Endodermal cell (in vitro differentiated cells): ENCODE measurements at regions not wholly inside any gene's neighbourhood (a gene's known extent, or its start where the extent isn't known, plus 50 kb on each side); places are given as distances from the start of the nearest gene placed in this dataset.
"Not testable (repeated sequence)": the region's sequence is repeated elsewhere in the genome, so short reads cannot be mapped to it uniquely, and the experiment has no call there.

Source experiments
- DNase-seq: peaks from one replicate; pipeline ENCODE4 v3.0.0-alpha.2; 2017
- H3K27ac ChIP-seq: 2 replicates; pipeline ENCODE4 v1.5.1; 2013; ENCODE audit warnings: mild to moderate bottlenecking, low read depth, low read length, moderate library complexity
- H3K27me3 ChIP-seq: 2 replicates; pipeline ENCODE4 v1.6.1; 2013; ENCODE audit warnings: mild to moderate bottlenecking, low read length, moderate library complexity; ENCODE audit not compliant: insufficient read depth, control insufficient read depth, poor library complexity, severe bottlenecking
- H3K36me3 ChIP-seq: 2 replicates; pipeline ENCODE4 v1.7.0; 2013; ENCODE audit warnings: mild to moderate bottlenecking, low read length, moderate library complexity; ENCODE audit not compliant: control insufficient read depth, insufficient read depth
- H3K4me1 ChIP-seq: one replicate; pipeline ENCODE4 v1.7.0; 2013; ENCODE audit warnings: low read length; ENCODE audit not compliant: control insufficient read depth, insufficient read depth
- H3K4me3 ChIP-seq: 2 replicates; pipeline ENCODE4 v1.5.1; 2013; ENCODE audit warnings: mild to moderate bottlenecking, low read length, moderate library complexity
- H3K9ac ChIP-seq: 2 replicates; pipeline ENCODE4 v1.6.1; 2013; ENCODE audit warnings: mild to moderate bottlenecking, low read length, moderate library complexity; ENCODE audit not compliant: poor library complexity, severe bottlenecking; ENCODE audit errors: extremely low read depth
- H3K9me3 ChIP-seq: 2 replicates; pipeline ENCODE4 v1.6.1; 2013; ENCODE audit warnings: mild to moderate bottlenecking, low read length, moderate library complexity; ENCODE audit not compliant: control insufficient read depth
- H3K27ac Mint-ChIP-seq: 2 replicates; pipeline ENCODE4 v1.8.0; 2020; ENCODE audit warnings: mixed read lengths
- H3K27me3 Mint-ChIP-seq: 2 replicates; pipeline ENCODE4 v1.8.0; 2021; ENCODE audit warnings: mild to moderate bottlenecking, mixed read lengths; ENCODE audit not compliant: insufficient read depth
- H3K36me3 Mint-ChIP-seq: 2 replicates; pipeline ENCODE4 v1.8.0; 2020; ENCODE audit warnings: low read depth, mixed read lengths
- H3K4me1 Mint-ChIP-seq: 2 replicates; pipeline ENCODE4 v1.8.0; 2020; ENCODE audit warnings: mixed read lengths
- H3K4me3 Mint-ChIP-seq: 2 replicates; pipeline ENCODE4 v1.8.0; 2020; ENCODE audit warnings: mild to moderate bottlenecking, moderate library complexity, mixed read lengths
- H3K9me3 Mint-ChIP-seq: 2 replicates; pipeline ENCODE4 v1.8.0; 2020; ENCODE audit warnings: mild to moderate bottlenecking, mixed read lengths
- WGBS, 2 experiments: methylation state at CpG; one replicate each; pipeline versions ENCODE4 v1.1.5 to v1.1.7; 2013; ENCODE audit warnings: missing lambda C conversion rate in 2 of 2, mixed read lengths in 1 of 2; ENCODE audit not compliant: insufficient coverage in 1 of 2, insufficient read length in 1 of 2; 5-methylcytosine and 5-hydroxymethylcytosine counted together
- TF ChIP-seq, protein P1 (sequence below): fragments of 200-600 bp; sonication (generic); conservative IDR thresholded peaks from 2 replicates; pipeline ENCODE4 v1.5.0; 2021; ENCODE audit warnings: antibody characterized with exemption, mild to moderate bottlenecking

GRCh38 chr4:131470360-131470759 lies 1678.7 kb upstream of the PCDH10 start:
- H3K36me3 Mint-ChIP-seq: no peaks in the 10 kb centered on the region
- TF ChIP-seq, protein P1, sequence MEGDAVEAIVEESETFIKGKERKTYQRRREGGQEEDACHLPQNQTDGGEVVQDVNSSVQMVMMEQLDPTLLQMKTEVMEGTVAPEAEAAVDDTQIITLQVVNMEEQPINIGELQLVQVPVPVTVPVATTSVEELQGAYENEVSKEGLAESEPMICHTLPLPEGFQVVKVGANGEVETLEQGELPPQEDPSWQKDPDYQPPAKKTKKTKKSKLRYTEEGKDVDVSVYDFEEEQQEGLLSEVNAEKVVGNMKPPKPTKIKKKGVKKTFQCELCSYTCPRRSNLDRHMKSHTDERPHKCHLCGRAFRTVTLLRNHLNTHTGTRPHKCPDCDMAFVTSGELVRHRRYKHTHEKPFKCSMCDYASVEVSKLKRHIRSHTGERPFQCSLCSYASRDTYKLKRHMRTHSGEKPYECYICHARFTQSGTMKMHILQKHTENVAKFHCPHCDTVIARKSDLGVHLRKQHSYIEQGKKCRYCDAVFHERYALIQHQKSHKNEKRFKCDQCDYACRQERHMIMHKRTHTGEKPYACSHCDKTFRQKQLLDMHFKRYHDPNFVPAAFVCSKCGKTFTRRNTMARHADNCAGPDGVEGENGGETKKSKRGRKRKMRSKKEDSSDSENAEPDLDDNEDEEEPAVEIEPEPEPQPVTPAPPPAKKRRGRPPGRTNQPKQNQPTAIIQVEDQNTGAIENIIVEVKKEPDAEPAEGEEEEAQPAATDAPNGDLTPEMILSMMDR: no peak

GRCh38 chr4:131488772-131489171 lies 1660.3 kb upstream of the PCDH10 start:
- Mint-ChIP-seq H3K9me3 (no peaks in the 10 kb centered on the region), H3K4me3 (no peak overlapping the region), H3K27ac (no peak overlapping the region), H3K27me3 (no peaks in the 10 kb centered on the region), H3K36me3 (no peaks in the 10 kb centered on the region), H3K4me1 (no peaks in the 10 kb centered on the region)
- 90 to 100% methylated on average over 1 to 2 of the region's 2 CpGs for WGBS, 2 experiments
- Histone ChIP-seq H3K9ac (no peak overlapping the region), H3K36me3 (no peaks in the 10 kb centered on the region), H3K9me3 (peaks cover 2% of the 10 kb centered on the region), H3K4me1 (no peaks in the 10 kb centered on the region), H3K4me3 (no peak overlapping the region), H3K27ac (no peak overlapping the region), H3K27me3 (no peaks in the 10 kb centered on the region)
- TF ChIP-seq, protein P1: no peak
- no peak for DNase-seq

More at GRCh38 chr4:131470360-131470759, 1678.7 kb upstream of the PCDH10 start:
- peaks cover 15% of the 10 kb centered on the region for H3K9me3 Mint-ChIP-seq
- no peak overlapping the region for H3K4me3 Mint-ChIP-seq
- H3K4me1 Mint-ChIP-seq: no peaks in the 10 kb centered on the region
- Histone ChIP-seq H3K9me3 (peaks cover 4% of the 10 kb centered on the region), H3K36me3 (no peaks in the 10 kb centered on the region), H3K9ac (no peak overlapping the region), H3K4me3 (no peak overlapping the region), H3K27me3 (no peaks in the 10 kb centered on the region), H3K27ac (no peak overlapping the region), H3K4me1 (no peaks in the 10 kb centered on the region)
- DNase-seq: no peak
- no peak overlapping the region for H3K27ac Mint-ChIP-seq
- no peaks in the 10 kb centered on the region for H3K27me3 Mint-ChIP-seq

GRCh38 chr4:131496211-131496610 lies 1652.9 kb upstream of the PCDH10 start:
- H3K27me3 ChIP-seq, H3K4me1 ChIP-seq, H3K4me3 ChIP-seq, H3K27ac Mint-ChIP-seq, H3K27ac ChIP-seq, H3K36me3 ChIP-seq, H3K4me1 Mint-ChIP-seq, H3K9ac ChIP-seq, H3K36me3 Mint-ChIP-seq, H3K4me3 Mint-ChIP-seq, H3K27me3 Mint-ChIP-seq: not testable (repeated sequence)
- peaks cover 22% of the 10 kb centered on the region for H3K9me3 ChIP-seq
- WGBS, 2 experiments: 84 to 90% methylated on average over 5 of the region's 5 CpGs
- DNase-seq: peak; percentile 44
- H3K9me3 Mint-ChIP-seq: peaks cover 23% of the 10 kb centered on the region

DNA sequence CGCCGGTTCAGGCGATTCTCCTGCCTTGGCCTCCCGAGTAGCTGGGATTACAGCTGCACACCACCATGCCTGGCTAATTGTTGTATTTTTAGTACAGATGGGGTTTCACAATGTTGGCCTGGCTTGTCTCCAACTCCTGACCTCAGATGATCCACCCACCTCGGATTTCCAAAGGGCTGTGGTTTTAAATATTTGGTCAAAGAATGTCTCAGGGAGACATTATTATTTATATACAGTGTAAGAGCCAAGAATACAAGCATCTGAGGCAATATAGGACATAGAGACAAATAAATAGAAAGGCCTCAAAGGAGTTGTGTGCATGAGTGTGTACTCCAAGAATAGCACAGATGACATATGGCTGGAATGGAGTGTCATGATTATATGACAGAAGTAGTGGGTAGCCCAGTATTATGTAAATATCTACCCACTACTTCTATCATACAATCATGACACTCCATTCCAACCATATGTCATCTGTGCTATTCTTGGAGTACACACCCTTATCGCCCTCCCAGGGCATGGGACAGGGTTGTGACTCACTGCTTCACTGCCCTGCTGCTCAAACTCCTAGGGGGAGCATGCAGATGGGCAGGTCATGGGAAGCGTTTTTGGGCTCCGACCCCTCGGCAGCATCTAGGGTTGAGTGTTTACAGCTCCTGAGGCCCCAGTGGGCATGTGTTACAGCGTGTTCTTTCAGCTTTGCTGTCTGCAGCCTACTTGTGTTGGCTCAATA lies 1649.8 kb upstream of the PCDH10 start:
- Mint-ChIP-seq H3K9me3 (peaks cover 22% of the 10 kb centered on the region), H3K4me3 (no peak overlapping the region), H3K27ac (no peak overlapping the region), H3K36me3 (peaks cover 7% of the 10 kb centered on the region), H3K27me3 (no peaks in the 10 kb centered on the region), H3K4me1 (no peaks in the 10 kb centered on the region)
- H3K9ac ChIP-seq: no peak overlapping the region
- H3K4me1 ChIP-seq: no peaks in the 10 kb centered on the region
- DNase-seq: no peak
- H3K27me3 ChIP-seq: no peaks in the 10 kb centered on the region
- H3K4me3 ChIP-seq: no peak overlapping the region
- no peak overlapping the region for H3K27ac ChIP-seq
- 83 to 98% methylated on average over 5 to 10 of the region's 10 CpGs for WGBS, 2 experiments
- TF ChIP-seq, protein P1: no peak
- H3K9me3 ChIP-seq: peaks cover 14% of the 10 kb centered on the region
- H3K36me3 ChIP-seq: no peaks in the 10 kb centered on the region
